ENCODE measurements at regions not wholly inside any gene's neighbourhood (a gene's known extent, or its start where the extent isn't known, plus 50 kb on each side); places are given as distances from the start of the nearest gene placed in this dataset.

DNA sequence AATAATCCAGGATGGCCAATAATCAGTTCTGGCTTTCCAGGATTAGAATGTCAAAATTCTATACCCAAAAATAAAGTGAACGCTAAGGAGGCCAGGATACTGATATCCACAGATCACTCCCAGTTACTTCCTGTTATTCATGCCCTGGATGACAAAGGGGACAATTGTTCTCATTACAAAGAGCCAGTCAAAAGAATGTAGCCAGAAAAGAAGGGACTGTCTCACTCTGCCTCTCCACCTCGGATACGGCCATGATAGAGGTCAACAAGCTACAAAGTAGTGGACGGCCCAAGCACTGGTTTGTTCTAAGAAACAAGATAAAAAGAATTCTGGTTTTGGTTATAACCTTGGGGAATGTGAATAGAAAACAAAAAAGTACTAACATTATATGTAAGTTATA lies 116.1 kb upstream of the ATF7IP start:
- H3K9me3 Mint-ChIP-seq, result no peaks in the 10 kb centered on the region
- Histone ChIP-seq H3K36me3 (ENCODE audit: insufficient read depth, low read length) (no peaks in the 10 kb centered on the region), H3K27me3 (ENCODE audit: control insufficient read depth in 1 of 2, insufficient read depth in 2 of 2, low read length in 2 of 2) (no peaks in the 10 kb centered on the region), H3K4me1 (ENCODE audit: insufficient read depth, low read length) (no peaks in the 10 kb centered on the region), H3K4me3 (ENCODE audit: low read length) (no peak overlapping the region), H3K9me3 (ENCODE audit: control insufficient read depth in 1 of 2, insufficient read depth in 1 of 2, low read length in 2 of 2) (peaks cover 0 to 5% of the 10 kb centered on the region in 2 experiments), H3K27ac (ENCODE audit: low read depth in 1 of 2, low read length in 2 of 2) (no peak overlapping the region)
- no peak overlapping the region for H3K27ac Mint-ChIP-seq
- intact Hi-C loops (cut with DNase I, micrococcal nuclease), result no loop called here
- POLR2A ChIA-PET, result no interaction called here
- DNase-seq (no peak), ATAC-seq (ENCODE audit: poor library complexity) (no peak)
- CTCF ChIA-PET, result no interaction called here
- H3K4me1 Mint-ChIP-seq (ENCODE audit: low read depth), result peaks cover 14% of the 10 kb centered on the region
- H3K36me3 Mint-ChIP-seq (ENCODE audit: low read depth), result no peaks in the 10 kb centered on the region
- no peak for TF ChIP-seq CTCF (IDR thresholded peaks at IDR 0.05)
- no peaks in the 10 kb centered on the region for H3K27me3 Mint-ChIP-seq
- H3K4me3 Mint-ChIP-seq, result no peak overlapping the region

GRCh38 chr12:14252697-14253096 lies 112.8 kb upstream of the ATF7IP start:
- Histone ChIP-seq H3K4me1 (ENCODE audit: insufficient read depth, low read length) (peaks cover 29% of the 10 kb centered on the region), H3K36me3 (ENCODE audit: insufficient read depth, low read length) (no peaks in the 10 kb centered on the region), H3K4me3 (ENCODE audit: low read length) (no peak overlapping the region), H3K27me3 (ENCODE audit: control insufficient read depth in 1 of 2, insufficient read depth in 2 of 2, low read length in 2 of 2) (no peaks in the 10 kb centered on the region), H3K9me3 (ENCODE audit: control insufficient read depth in 1 of 2, insufficient read depth in 1 of 2, low read length in 2 of 2) (no peaks in the 10 kb centered on the region), H3K27ac (ENCODE audit: low read depth in 1 of 2, low read length in 2 of 2) (no peak overlapping the region)
- no peaks in the 10 kb centered on the region for H3K27me3 Mint-ChIP-seq
- H3K36me3 Mint-ChIP-seq (ENCODE audit: low read depth), result no peaks in the 10 kb centered on the region
- no peak overlapping the region for H3K27ac Mint-ChIP-seq
- no peak overlapping the region for H3K4me3 Mint-ChIP-seq
- POLR2A ChIA-PET, result no interaction called here
- CTCF ChIA-PET, result no interaction called here
- intact Hi-C loops (cut with DNase I, micrococcal nuclease), result loop anchor here in 1 of 2 experiments (5.0 kb wide), 1 partner anchor 170 kb away; no protein-coding TSS in a partner anchor
- no peak for TF ChIP-seq CTCF (IDR thresholded peaks at IDR 0.05)
- DNase-seq, result no peak
- ATAC-seq (ENCODE audit: poor library complexity), result no peak
- H3K4me1 Mint-ChIP-seq (ENCODE audit: low read depth), result peaks cover 46% of the 10 kb centered on the region
- H3K9me3 Mint-ChIP-seq, result peaks cover 2% of the 10 kb centered on the region

GRCh38 chr12:14253496-14253895 lies 112.0 kb upstream of the ATF7IP start:
- ATAC-seq (ENCODE audit: poor library complexity), result no peak
- Histone ChIP-seq H3K9me3 (ENCODE audit: control insufficient read depth in 1 of 2, insufficient read depth in 1 of 2, low read length in 2 of 2) (peaks cover 0 to 2% of the 10 kb centered on the region in 2 experiments), H3K27ac (ENCODE audit: low read depth in 1 of 2, low read length in 2 of 2) (no peak overlapping the region), H3K36me3 (ENCODE audit: insufficient read depth, low read length) (no peaks in the 10 kb centered on the region), H3K4me1 (ENCODE audit: insufficient read depth, low read length) (peaks cover 37% of the 10 kb centered on the region), H3K27me3 (ENCODE audit: control insufficient read depth in 1 of 2, insufficient read depth in 2 of 2, low read length in 2 of 2) (no peaks in the 10 kb centered on the region), H3K4me3 (ENCODE audit: low read length) (no peak overlapping the region)
- no peak for TF ChIP-seq CTCF (IDR thresholded peaks at IDR 0.05)
- DNase-seq, result no peak
- Mint-ChIP-seq H3K27ac (no peak overlapping the region), H3K9me3 (peaks cover 2% of the 10 kb centered on the region), H3K4me1 (ENCODE audit: low read depth) (peaks cover 54% of the 10 kb centered on the region), H3K4me3 (no peak overlapping the region), H3K27me3 (no peaks in the 10 kb centered on the region), H3K36me3 (ENCODE audit: low read depth) (no peaks in the 10 kb centered on the region)
- CTCF ChIA-PET, result no interaction called here
- POLR2A ChIA-PET, result interaction anchor here (0.8 kb wide), 1 partner anchor 112 kb away, joined by 3 read pairs; the partner anchor contains the start of gene ATF7IP
- intact Hi-C loops (cut with DNase I, micrococcal nuclease), result loop anchor here in 1 of 2 experiments (5.0 kb wide), 1 partner anchor 169 kb away; no protein-coding TSS in a partner anchor

Measured in CD4-positive, alpha-beta T cell (primary cell).